Keratinocyte (primary cell): ENCODE measurements at regions not wholly inside any gene's neighbourhood (a gene's known extent, or its start where the extent isn't known, plus 50 kb on each side); places are given as distances from the start of the nearest gene placed in this dataset.

Experiments
- DNase-seq: peaks from one replicate; pipeline ENCODE4 v3.0.0-alpha.2; 2011; ENCODE audit warnings: low read depth, missing footprints, low spot score
- FAIRE-seq: peaks from 2 replicates; lab custom pipeline; 2011; peaks lifted over from hg19 to GRCh38; lab: Jason Lieb, UNC
- H2AFZ ChIP-seq: 2 replicates; pipeline ENCODE4 v1.6.0; 2012; ENCODE audit warnings: low read length, control low read depth, inconsistent platforms; ENCODE audit not compliant: control insufficient read depth
- H3K27ac ChIP-seq: 2 replicates; pipeline ENCODE4 v1.5.1; 2011; ENCODE audit warnings: low read length; ENCODE audit not compliant: control insufficient read depth, insufficient read depth
- H3K27me3 ChIP-seq: 3 replicates; pipeline ENCODE4 v1.6.0; 2011; ENCODE audit warnings: low read length; ENCODE audit not compliant: control insufficient read depth, insufficient read depth; ENCODE audit errors: extremely low read depth
- H3K36me3 ChIP-seq, 2 experiments: 2 replicates in 1 of 2; 3 replicates in 1 of 2; pipeline ENCODE4 v1.5.1; 2011; ENCODE audit warnings: low read length in 2 of 2, mild to moderate bottlenecking in 1 of 2; ENCODE audit not compliant: control insufficient read depth in 2 of 2, insufficient read depth in 2 of 2; ENCODE audit errors: extremely low read depth in 1 of 2
- H3K4me1 ChIP-seq: 3 replicates; pipeline ENCODE4 v1.5.1; 2011; ENCODE audit warnings: low read length; ENCODE audit not compliant: control insufficient read depth, insufficient read depth; ENCODE audit errors: extremely low read depth
- H3K4me2 ChIP-seq: 3 replicates; pipeline ENCODE4 v1.6.0; 2011; ENCODE audit warnings: low read depth, low read length; ENCODE audit not compliant: control insufficient read depth, insufficient read depth; ENCODE audit errors: extremely low read depth
- H3K4me3 ChIP-seq, 3 experiments: fragments of 200-600 bp in 1 of 3; sonication (generic) in 1 of 3; 2 replicates in 2 of 3; 3 replicates in 1 of 3; pipeline ENCODE4 v1.5.1; 2011 to 2016; ENCODE audit warnings: low read length in 3 of 3, mild to moderate bottlenecking in 3 of 3, control low read depth in 2 of 3, inconsistent platforms in 1 of 3, low read depth in 1 of 3, mixed read lengths in 1 of 3, mixed run types in 1 of 3, moderate library complexity in 1 of 3; ENCODE audit not compliant: control insufficient read depth in 2 of 3, insufficient read depth in 2 of 3; ENCODE audit errors: extremely low read depth in 1 of 3
- H3K79me2 ChIP-seq: 2 replicates; pipeline ENCODE4 v1.6.0; 2012; ENCODE audit warnings: low read length; ENCODE audit not compliant: control insufficient read depth, insufficient read depth
- H3K9ac ChIP-seq: 3 replicates; pipeline ENCODE4 v1.6.0; 2011; ENCODE audit warnings: low read length; ENCODE audit not compliant: control insufficient read depth, insufficient read depth; ENCODE audit errors: extremely low read depth
- H3K9me1 ChIP-seq: 3 replicates; pipeline ENCODE4 v1.6.0; 2011; ENCODE audit warnings: low read length; ENCODE audit not compliant: control insufficient read depth, insufficient read depth; ENCODE audit errors: extremely low read depth
- H3K9me3 ChIP-seq: 2 replicates; pipeline ENCODE4 v1.5.1; 2012; ENCODE audit warnings: low read depth, low read length; ENCODE audit not compliant: control insufficient read depth
- H4K20me1 ChIP-seq: 3 replicates; pipeline ENCODE4 v1.6.0; 2011; ENCODE audit warnings: low read length; ENCODE audit not compliant: control insufficient read depth, insufficient read depth; ENCODE audit errors: extremely low read depth
- EZH2 ChIP-seq: IDR thresholded peaks from one replicate; pipeline ENCODE4 v1.6.1; 2012; ENCODE audit warnings: inconsistent platforms, mild to moderate bottlenecking, low read length, moderate library complexity
- dilution Hi-C: fragments of 300-500 bp; cut with MboI; formaldehyde crosslinking; loops from one replicate; pipeline ENCODE4 v1.7.0; 2020; ENCODE audit warnings: low sequenced_read_pairs; ENCODE audit not compliant: extremely low pct_ligation_motif_present
- TF ChIP-seq, protein P1 (sequence below), 3 experiments: IDR thresholded peaks in 1 of 3; conservative IDR thresholded peaks in 1 of 3; optimal IDR thresholded peaks in 1 of 3; 2 replicates in 2 of 3; 3 replicates in 1 of 3; pipeline versions ENCODE3 to v1.5.1; 2011; ENCODE audit warnings: low read length in 3 of 3, mild to moderate bottlenecking in 3 of 3, moderate library complexity in 2 of 3, control low read depth in 1 of 3, inconsistent platforms in 1 of 3; ENCODE audit not compliant: insufficient read depth in 2 of 3; ENCODE audit errors: extremely low read depth in 1 of 3

DNA sequence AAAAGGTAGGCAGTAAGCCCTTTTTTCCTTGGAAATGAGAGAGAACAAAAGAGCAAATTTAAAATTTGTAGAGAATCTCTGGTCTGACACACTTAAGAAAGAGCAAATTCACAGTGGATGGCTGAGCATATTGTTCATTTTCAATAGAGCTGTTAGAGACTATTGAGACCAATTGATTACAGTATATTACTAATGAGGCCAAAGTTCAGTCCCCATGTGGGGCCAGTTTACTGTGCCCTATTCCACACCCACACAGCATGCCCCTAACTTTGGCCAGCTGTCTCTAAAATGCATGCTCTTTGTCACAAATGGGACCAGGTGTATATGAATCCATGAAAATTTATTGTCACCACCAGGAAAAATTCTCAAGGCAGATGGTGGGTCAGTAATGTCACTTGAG, 470.5 kb downstream of the PCDH7 start:
- H3K4me1 ChIP-seq: no peaks in the 10 kb centered on the region
- dilution Hi-C loops: no loop called here
- no peak overlapping the region for H2AFZ ChIP-seq
- DNase-seq (no peak), FAIRE-seq (no peak)
- H3K9me1 ChIP-seq: no peaks in the 10 kb centered on the region
- H3K27me3 ChIP-seq: no peaks in the 10 kb centered on the region
- H3K4me2 ChIP-seq: no peak overlapping the region
- no peak overlapping the region for H3K27ac ChIP-seq
- no peak overlapping the region for H3K4me3 ChIP-seq
- TF ChIP-seq, protein P1, sequence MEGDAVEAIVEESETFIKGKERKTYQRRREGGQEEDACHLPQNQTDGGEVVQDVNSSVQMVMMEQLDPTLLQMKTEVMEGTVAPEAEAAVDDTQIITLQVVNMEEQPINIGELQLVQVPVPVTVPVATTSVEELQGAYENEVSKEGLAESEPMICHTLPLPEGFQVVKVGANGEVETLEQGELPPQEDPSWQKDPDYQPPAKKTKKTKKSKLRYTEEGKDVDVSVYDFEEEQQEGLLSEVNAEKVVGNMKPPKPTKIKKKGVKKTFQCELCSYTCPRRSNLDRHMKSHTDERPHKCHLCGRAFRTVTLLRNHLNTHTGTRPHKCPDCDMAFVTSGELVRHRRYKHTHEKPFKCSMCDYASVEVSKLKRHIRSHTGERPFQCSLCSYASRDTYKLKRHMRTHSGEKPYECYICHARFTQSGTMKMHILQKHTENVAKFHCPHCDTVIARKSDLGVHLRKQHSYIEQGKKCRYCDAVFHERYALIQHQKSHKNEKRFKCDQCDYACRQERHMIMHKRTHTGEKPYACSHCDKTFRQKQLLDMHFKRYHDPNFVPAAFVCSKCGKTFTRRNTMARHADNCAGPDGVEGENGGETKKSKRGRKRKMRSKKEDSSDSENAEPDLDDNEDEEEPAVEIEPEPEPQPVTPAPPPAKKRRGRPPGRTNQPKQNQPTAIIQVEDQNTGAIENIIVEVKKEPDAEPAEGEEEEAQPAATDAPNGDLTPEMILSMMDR (optimal IDR thresholded peaks at IDR 0.05 in 1 of 3, IDR thresholded peaks at IDR 0.05 in 1 of 3, conservative IDR thresholded peaks at IDR 0.05 in 1 of 3; ENCODE audit: extremely low read depth in 1 of 3, insufficient read depth in 2 of 3, low read length in 3 of 3): no peak
- TF ChIP-seq EZH2: no peak
- no peaks in the 10 kb centered on the region for H3K79me2 ChIP-seq
- H3K9me3 ChIP-seq: no peaks in the 10 kb centered on the region
- no peak overlapping the region for H3K9ac ChIP-seq
- H3K36me3 ChIP-seq: no peaks in the 10 kb centered on the region
- no peaks in the 10 kb centered on the region for H4K20me1 ChIP-seq

DNA sequence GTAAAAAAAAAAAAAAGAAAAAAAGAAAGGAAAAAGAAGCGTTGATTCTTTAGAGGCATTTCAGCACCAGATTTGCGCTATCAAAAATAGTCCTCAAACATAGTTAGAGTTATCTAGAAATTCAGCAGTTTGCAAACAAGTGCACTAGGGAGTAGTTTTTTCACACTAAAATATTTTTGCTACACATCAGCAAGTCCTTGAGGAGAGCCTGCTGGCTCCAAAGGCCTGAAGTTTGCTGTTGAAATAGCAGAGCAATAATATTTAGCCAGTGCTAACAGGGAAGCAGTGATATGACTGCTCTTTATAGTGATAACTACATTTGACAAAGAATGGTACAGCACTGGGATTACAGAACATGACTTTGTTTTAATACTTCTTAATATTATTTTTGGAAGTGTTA, 472.2 kb downstream of the PCDH7 start:
- H2AFZ ChIP-seq: no peak overlapping the region
- dilution Hi-C loops: no loop called here
- H3K36me3 ChIP-seq: no peaks in the 10 kb centered on the region
- H3K4me2 ChIP-seq: no peak overlapping the region
- FAIRE-seq (no peak), DNase-seq (no peak)
- H3K9me3 ChIP-seq: no peaks in the 10 kb centered on the region
- H4K20me1 ChIP-seq: no peaks in the 10 kb centered on the region
- H3K9me1 ChIP-seq: no peaks in the 10 kb centered on the region
- no peak overlapping the region for H3K4me3 ChIP-seq
- no peak for TF ChIP-seq EZH2
- TF ChIP-seq, protein P1 (optimal IDR thresholded peaks at IDR 0.05 in 1 of 3, IDR thresholded peaks at IDR 0.05 in 1 of 3, conservative IDR thresholded peaks at IDR 0.05 in 1 of 3; ENCODE audit: extremely low read depth in 1 of 3, insufficient read depth in 2 of 3, low read length in 3 of 3): no peak
- H3K27me3 ChIP-seq: no peaks in the 10 kb centered on the region
- H3K9ac ChIP-seq: no peak overlapping the region
- no peaks in the 10 kb centered on the region for H3K79me2 ChIP-seq
- no peaks in the 10 kb centered on the region for H3K4me1 ChIP-seq
- H3K27ac ChIP-seq: no peak overlapping the region
